Mucosa of descending colon (tissue), 3 donors: ENCODE measurements at regions not wholly inside any gene's neighbourhood (a gene's known extent, or its start where the extent isn't known, plus 50 kb on each side); places are given as distances from the start of the nearest gene placed in this dataset.

Experiments used
- ATAC-seq: fragments of 200-7000 bp; cut with Tn5 transposase; one replicate; pipeline ENCODE4 v1.9.1; 2020; ENCODE audit warnings: mild to moderate bottlenecking, moderate library complexity
- DNase-seq, 3 donors: peaks; one replicate each; pipeline ENCODE4 v3.0.0-alpha.2; 2020
- H3K36me3 ChIP-seq: fragments of 200-600 bp; one replicate; pipeline ENCODE4 v1.8.0; 2021; ENCODE audit warnings: low read depth, mild to moderate bottlenecking
- H3K4me1 ChIP-seq: fragments of 200-600 bp; one replicate; pipeline ENCODE4 v1.8.0; 2021; ENCODE audit warnings: low read depth, mild to moderate bottlenecking
- H3K4me3 ChIP-seq: fragments of 200-600 bp; one replicate; pipeline ENCODE4 v1.8.0; 2021; ENCODE audit warnings: mild to moderate bottlenecking
- H3K9me3 ChIP-seq: fragments of 200-600 bp; one replicate; pipeline ENCODE4 v1.8.0; 2021; ENCODE audit warnings: mild to moderate bottlenecking
- intact Hi-C, 2 donors: fragments of 100-400 bp; cut with DNase I in 1 of 2; cut with micrococcal nuclease in 1 of 2; formaldehyde crosslinking; loops; one replicate each; pipeline versions ENCODE4 v1.11.0 to v1.11.1; 2022; cut with DNase I, micrococcal nuclease
- TF ChIP-seq, protein P1 (sequence below): fragments of 200-600 bp; IDR thresholded peaks from one replicate; pipeline ENCODE4 v1.8.0; 2022; ENCODE audit warnings: antibody characterized with exemption, mild to moderate bottlenecking
- donor health status: DM: no; HTN: no; CAD: no; lungs with moderate emphysema.
- donor health status: DM: no; HTN: no; CAD: no.
- donor health status: DM: no; HTN: yes; CAD: no.

DNA sequence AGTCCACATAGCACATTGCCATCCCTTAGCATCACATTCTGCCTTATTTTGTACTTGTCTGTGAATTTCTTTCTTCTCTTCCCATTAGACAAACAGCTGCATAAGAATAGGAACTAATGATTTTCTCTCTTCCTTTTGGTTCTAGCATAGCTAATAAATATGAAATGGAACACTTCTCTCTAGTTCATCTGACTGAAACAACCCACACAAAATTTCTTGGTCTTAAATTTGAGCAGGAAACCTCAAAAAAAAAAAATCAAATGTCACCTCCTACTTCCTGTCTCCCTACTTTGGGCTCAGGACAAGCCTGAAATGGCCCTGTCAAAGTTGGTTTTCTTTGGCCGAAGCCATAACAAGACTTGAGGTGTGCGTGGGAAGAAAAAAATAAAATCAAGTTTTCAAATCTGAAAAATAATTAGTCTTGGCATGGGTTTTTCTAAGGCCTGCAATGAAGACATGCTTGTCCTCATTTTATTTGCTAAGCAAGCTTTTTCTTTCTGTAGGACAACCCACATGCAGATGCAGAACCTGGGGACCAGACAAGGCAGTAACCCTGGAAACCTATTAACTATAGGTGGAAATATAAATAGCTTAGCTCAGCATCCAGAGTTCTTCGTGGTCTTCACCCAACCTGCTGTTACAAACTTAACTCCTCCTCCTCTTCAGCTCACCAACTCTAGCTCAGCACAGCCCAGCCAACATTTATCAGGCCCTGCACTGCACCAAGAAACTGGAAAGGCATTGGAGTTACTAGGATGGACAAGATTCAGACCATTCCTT is 523.5 kb upstream of the KLF4 start:
- TF ChIP-seq, protein P1, sequence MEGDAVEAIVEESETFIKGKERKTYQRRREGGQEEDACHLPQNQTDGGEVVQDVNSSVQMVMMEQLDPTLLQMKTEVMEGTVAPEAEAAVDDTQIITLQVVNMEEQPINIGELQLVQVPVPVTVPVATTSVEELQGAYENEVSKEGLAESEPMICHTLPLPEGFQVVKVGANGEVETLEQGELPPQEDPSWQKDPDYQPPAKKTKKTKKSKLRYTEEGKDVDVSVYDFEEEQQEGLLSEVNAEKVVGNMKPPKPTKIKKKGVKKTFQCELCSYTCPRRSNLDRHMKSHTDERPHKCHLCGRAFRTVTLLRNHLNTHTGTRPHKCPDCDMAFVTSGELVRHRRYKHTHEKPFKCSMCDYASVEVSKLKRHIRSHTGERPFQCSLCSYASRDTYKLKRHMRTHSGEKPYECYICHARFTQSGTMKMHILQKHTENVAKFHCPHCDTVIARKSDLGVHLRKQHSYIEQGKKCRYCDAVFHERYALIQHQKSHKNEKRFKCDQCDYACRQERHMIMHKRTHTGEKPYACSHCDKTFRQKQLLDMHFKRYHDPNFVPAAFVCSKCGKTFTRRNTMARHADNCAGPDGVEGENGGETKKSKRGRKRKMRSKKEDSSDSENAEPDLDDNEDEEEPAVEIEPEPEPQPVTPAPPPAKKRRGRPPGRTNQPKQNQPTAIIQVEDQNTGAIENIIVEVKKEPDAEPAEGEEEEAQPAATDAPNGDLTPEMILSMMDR, result no peak
- no peaks in the 10 kb centered on the region for H3K9me3 ChIP-seq
- H3K4me3 ChIP-seq, result no peak overlapping the region
- DNase-seq, result no peak
- intact Hi-C loops, result no loop called here
- H3K4me1 ChIP-seq, result no peaks in the 10 kb centered on the region
- no peak for ATAC-seq
- no peaks in the 10 kb centered on the region for H3K36me3 ChIP-seq

DNA sequence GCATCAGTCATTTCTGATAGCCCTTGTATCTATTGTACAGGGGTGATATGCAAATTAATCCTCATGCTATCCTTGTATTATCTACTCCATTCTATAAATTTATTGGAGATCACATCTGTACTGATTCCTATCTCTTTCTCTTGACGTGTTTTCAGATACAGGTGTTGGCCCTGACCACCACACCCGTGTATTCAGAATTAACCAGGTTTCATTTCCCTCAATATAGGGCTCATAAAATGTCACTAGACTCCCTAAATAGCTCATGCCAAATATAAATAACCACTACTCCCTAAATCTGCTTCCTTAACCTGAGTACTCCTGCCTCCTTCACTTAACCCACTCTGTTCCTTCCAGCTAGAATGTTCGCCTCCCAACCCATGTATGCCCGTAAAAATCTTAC is 522.8 kb upstream of the KLF4 start:
- no peaks in the 10 kb centered on the region for H3K36me3 ChIP-seq
- H3K9me3 ChIP-seq, result no peaks in the 10 kb centered on the region
- no peak for DNase-seq
- TF ChIP-seq, protein P1, result no peak
- H3K4me3 ChIP-seq, result no peak overlapping the region
- H3K4me1 ChIP-seq, result no peaks in the 10 kb centered on the region
- ATAC-seq, result no peak
- intact Hi-C loops, result no loop called here

DNA sequence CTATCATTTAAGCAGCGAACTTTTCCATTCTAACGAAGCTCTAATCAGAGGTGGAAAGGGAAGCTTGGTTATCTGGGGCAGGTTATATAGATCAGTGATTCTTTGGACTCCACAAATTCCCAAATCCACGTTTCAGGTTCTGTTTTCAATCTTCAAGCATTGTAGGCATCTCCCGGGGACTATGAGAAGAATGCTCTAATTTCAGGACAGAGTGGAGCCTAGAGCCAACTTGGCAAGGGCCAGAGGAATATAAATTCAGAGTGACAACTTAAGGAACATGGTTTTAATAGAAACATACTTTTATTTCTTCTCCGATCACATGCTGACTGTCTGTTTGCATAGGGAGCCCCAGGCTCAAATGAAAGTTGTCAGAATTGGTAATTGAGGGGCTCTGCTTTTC is 514.0 kb upstream of the KLF4 start:
- Histone ChIP-seq H3K4me1 (peaks cover 7% of the 10 kb centered on the region), H3K36me3 (no peaks in the 10 kb centered on the region), H3K4me3 (no peak overlapping the region), H3K9me3 (no peaks in the 10 kb centered on the region)
- TF ChIP-seq, protein P1, result no peak
- no peak for ATAC-seq
- intact Hi-C loops, result no loop called here
- DNase-seq, result no peak

DNA sequence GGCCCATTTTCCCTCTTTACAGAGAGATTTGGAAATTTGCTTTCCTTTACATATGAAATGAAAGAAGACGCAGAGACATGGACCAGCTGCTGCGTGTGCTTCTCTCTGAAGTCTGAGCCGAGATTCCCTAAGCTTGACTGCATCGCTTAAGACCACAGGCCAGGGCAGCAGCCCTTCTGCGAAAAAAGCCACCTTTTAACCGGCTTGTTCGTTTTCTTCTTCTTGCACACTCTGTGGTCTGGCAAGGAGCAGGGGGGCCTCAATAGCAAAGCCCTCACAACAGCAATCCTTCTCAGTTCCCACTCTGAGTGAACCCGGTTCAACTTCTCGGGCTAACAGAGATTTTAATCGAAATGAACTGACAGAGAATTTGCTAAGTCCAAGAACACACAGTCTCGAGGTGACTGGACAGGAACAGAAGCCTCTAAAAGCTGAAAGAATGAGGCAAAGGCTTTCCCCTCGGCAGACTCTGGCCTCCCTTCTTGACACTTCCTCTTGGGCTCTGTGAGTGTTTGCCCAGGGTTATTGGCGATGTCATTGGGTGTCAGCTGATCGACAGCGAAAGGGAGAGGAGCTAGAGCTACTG is 512.9 kb upstream of the KLF4 start:
- intact Hi-C loops, result no loop called here
- ATAC-seq, result peak; percentile 87

DNA sequence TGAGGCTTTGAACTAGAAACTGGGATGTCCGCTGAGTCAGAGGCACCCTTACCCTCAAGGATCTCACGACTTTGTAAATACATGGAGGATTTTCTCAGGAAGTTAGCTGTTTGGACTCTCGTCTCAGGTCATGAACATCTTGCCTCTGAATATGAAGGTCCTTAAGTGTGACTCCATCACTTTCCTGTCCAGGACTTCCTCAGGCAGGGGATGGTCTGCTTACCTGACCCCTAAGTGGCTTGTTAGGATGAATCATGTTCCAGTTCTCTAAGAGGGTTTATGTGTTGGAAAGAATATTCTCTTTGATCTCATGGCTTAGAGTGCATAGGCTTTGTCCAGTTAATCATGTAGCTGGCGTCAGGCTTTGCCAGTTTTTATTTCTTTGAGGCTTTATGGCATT is 511.7 kb upstream of the KLF4 start:
- DNase-seq, result no peak
- H3K4me3 ChIP-seq, result no peak overlapping the region
- H3K9me3 ChIP-seq, result no peaks in the 10 kb centered on the region
- peaks cover 7% of the 10 kb centered on the region for H3K4me1 ChIP-seq
- intact Hi-C loops, result no loop called here
- TF ChIP-seq, protein P1, result no peak
- H3K36me3 ChIP-seq, result no peaks in the 10 kb centered on the region
- no peak for ATAC-seq

More for the DNA sequence above, 512.9 kb upstream of the KLF4 start:
- TF ChIP-seq, protein P1, result no peak
- Histone ChIP-seq H3K36me3 (no peaks in the 10 kb centered on the region), H3K9me3 (no peaks in the 10 kb centered on the region), H3K4me1 (peaks cover 7% of the 10 kb centered on the region), H3K4me3 (no peak overlapping the region)
- DNase-seq, result peak in 2 of 3 donors; percentile 46 to 50
